ENCODE measurements at regions not wholly inside any gene's neighbourhood (a gene's known extent, or its start where the extent isn't known, plus 50 kb on each side); places are given as distances from the start of the nearest gene placed in this dataset.
"Not testable (repeated sequence)": the region's sequence is repeated elsewhere in the genome, so short reads cannot be mapped to it uniquely, and the experiment has no call there.

DNA sequence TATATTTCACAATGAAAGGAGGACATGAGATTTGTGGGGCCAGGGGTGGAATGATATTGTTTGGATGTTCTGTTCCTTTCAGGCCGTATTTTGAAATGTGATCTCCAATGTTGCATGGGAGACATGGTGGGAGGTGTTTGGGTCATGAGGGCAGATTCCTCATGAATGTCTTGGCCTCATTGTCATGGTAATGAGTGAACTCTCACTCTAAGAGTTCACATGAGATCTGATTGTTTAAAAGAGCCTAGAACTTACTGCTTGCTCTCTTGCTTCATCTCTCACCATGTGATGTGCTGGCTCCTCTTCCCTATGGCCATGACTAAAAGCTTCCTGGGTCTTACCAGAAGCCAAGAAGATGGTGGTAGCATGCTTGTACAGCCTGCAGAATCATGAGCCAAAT lies 1183.0 kb downstream of the TECRL start:
- DNase-seq: no peak

DNA sequence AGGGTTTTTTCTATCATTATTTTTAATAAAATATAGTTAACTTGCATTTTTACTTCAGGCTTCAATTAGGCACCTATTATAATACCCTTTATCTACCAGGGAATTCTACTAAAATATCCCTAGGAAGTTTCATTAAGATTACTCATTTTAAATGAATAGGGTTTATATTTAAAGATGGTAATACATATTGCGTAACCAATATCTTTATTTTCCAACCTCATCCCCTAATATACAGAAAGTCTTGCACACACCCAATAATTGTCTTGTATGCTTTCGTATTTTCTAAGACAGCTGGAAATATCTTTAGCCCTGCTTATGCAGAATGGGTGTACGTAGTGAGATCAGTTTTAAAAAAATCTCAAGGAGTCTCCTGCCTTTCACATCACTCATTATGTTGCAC lies 1186.8 kb downstream of the TECRL start:
- DNase-seq: no peak

DNA sequence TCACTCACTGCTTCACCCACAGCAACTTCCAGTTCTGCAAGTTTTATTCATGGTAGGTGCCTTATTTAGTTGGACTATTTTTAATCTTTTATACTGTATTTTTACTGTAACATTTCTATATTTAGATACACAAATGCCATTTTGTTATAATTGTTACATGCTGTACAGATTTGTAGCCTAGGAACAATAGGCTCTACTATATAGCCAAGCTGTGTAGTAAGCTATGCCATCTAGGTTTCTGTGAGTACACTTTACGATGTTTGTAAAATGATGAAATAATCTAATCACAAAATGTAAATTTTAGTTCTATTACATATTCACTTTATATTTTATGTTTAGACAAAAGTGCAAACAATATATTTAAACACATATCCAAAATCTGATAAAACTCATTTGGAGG lies 1187.8 kb downstream of the TECRL start:
- DNase-seq: no peak

DNA sequence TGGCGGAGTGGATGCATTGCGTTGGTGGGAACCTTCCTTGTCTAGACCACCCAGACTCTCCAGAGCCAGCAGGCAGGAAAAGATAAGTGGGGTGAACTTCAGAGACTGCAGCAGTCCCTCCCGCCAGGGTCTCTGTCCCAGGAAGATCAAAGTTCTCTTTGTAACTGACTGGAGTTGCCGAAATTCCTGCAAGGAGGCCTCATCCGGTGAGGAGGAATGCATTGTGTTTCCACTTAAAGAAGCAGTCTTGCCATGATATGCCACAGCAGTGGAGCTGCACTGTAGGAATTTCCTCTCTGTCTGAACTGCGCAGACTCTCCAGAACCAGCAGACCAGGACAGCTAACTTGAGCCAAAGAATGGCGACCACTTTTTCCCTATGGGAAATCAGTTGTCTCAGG lies 1190.4 kb downstream of the TECRL start:
- peak; percentile 21 for DNase-seq

DNA sequence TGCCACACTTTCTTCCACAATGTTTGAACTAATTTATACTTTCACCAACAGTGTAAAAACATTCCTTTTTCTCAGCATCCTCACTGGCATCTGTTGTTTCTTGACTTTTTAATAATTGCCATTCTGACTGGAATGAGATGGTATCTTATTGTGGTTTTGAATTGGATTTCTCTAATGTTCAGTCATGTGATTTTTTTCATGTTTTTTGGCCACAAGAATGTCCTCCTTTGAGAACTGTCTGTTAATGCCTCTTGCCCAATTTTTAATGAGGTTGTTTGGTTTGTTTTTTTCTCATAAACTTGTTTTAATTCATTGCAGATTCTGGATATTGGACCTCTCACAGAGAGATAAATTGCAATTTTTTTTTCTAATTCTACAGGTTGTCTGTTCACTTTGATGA lies 1195.2 kb downstream of the TECRL start:
- DNase-seq: peak; percentile 50

DNA sequence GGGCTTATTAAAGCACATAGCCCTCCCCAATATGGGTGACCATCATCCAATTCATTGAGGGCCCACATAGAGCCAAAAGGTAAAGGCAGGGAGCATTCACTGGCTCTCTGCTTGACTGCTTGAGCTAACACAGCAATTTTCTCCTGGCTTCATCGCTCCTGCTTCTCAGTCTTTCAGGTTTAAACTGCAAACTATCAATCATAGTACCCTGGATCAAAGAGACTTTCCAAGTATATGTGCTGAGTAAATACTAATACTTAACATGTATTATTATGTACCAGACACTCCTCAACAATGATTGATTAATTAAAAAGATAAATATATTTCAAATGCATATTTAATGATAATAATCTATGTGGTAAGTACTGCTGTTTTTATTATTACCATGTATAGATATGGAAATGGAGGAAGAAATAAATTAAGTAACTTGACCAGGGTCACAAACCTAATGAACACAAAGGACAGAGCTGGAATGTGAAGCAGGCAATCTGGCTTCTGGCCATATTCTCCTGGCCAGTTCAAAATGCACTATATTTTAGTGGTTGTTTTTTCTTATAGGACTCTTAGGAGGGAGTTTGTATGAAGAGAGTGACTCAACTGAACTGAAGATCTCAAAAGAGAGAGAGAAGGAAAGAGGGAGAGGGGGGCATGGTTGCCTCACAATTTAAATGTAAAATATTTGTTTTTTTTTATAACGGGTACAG lies 1197.3 kb downstream of the TECRL start:
- peak; percentile 27 for DNase-seq

DNA sequence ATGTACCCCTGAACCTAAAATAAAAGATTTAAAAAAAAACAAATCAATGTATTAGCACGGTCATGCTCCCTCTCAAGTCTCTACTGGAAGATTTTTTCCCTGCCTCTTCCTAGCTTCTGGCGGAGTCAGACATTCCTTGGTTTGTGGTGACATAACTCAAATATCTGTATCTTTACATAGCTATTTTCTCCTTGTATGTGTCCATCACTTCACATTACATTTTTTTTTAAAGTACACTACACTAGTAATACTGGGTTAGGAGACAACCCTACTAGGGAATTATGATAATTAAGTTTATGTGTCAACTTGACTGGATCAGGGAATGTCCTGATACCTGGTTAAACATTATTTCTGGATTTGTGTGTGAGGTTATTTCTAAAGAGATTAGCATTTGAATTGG lies 1197.9 kb downstream of the TECRL start:
- DNase-seq: peak; percentile 57

DNA sequence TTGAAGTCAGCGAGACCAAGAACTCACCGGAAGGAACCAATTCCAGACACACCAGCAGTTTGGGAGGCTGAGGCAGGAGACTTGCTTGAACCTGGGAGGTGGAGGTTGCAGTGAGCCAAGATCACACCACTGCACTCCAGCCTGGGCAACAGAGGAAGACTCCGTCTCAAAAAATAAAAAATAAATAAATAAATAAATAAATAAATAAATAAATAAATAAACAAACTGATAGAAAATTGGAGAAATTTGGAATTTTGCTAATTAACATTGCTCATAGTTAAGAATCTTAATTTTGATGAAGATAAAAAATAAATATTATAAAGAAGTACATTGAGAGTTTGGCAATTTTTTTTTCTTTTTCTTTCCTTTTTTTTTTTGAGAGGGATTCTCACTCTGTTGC lies 1216.2 kb downstream of the TECRL start:
- not testable (repeated sequence) for DNase-seq

DNA sequence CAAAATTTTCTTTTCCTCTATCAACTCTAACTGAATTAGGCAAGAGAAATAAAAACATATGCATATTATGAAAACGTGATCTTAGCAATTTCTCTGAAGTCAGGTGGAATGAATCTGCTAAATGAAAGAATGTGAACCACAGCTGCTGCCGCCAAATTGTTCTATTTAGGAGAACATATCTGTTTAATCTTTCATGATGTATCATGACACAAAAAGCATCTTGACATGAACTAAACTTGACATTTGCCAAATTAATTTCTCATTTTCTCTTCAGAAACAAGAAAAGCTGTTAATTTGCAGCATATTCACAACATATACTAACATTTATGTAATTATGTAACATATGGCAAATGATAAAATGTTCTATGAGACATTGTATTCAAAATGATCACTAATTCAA lies 1237.9 kb downstream of the TECRL start:
- DNase-seq: no peak

DNA sequence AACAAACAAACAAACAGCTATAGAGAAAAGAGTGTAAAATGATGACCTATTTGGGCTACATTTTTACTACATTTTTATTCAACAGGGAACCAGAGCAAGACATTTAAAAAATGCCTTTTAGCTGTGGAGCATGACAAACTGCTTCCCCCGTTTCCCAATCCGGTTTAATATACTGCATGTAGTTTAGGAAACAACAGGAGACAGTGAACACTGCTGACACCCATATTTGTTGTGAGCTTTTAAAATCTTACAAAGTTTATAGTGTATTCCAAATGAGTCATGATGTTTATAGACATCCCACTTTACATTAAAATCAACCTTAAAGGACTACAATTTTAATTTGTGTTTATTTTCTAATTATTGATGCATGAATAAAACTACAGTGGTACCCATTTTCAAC lies 1238.3 kb downstream of the TECRL start:
- no peak for DNase-seq

DNA sequence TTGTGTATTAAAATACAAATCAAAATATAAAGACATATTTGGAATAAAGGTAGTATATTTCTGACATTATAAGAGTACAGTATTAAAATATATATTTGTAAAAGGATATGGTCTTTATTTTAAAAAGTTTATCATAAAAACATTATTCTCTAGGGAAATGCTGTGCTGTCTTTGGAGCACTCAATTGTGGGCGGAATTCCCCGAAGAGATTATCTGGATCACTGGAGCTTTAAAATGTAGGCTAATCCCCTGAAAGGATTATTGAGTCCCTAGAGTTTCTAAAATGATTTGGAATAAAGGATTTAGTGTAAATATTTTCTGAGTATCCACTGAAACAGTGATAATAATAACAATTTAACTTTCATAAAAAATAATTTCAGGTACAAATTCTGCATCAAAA lies 1239.4 kb downstream of the TECRL start:
- no peak for DNase-seq

DNA sequence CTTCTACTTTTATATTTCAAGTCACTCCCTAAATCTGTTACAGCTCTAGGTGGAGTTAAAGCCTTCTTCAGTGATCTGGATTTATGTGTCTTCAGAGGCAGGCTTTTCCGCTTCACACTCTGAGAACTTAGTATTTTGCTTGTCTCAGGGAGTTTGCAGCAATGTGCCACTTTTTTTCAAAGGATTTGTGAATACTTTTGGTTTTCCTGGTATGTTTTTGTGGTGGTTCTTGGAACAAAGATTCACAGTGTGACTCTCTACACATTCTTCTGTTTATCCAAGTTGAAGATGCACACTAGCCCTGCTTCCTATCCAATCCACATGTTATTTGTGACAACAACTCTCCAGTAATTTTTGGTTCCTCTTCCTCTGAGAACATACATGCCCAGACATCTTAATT lies 1253.7 kb downstream of the TECRL start:
- DNase-seq: peak; percentile 13

DNA sequence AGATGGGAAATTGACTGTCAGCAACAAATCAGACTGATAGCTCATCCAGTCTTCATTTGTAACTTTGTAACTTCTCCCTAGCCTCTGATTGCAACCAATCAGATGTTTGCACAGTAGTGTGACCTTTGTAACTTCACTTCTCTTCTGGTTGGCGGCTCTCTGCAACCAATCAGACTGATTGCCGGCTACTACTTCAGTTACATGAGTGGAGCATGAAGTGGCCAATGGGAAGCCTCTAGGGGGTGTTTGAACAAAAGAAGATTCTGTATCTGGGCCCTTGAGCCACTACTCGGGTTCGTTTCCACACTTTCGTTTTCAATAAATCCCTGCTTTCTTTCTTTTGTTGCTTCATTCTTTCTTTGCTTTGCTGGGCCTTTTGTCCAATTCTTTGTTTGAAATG lies 1285.8 kb downstream of the TECRL start:
- no peak for DNase-seq

DNA sequence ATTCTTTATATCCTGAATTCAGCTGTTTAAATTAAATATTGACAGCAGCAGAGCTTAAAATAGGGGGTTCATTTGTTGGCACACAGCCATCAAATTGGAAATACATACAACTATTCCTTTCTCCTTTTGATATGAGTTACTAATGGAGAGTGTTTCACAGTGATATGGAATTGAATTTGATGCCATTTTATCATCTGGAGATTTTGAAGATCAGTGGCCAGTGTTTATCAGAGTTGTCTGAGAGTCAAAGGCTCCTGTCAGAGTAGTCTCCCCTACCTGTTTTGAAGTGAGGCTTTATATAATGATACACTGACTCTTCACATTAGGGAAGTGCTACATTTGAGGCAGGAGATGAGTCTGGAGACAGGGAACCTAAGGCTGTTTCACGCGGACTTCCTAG lies 1286.3 kb downstream of the TECRL start:
- DNase-seq: no peak

DNA sequence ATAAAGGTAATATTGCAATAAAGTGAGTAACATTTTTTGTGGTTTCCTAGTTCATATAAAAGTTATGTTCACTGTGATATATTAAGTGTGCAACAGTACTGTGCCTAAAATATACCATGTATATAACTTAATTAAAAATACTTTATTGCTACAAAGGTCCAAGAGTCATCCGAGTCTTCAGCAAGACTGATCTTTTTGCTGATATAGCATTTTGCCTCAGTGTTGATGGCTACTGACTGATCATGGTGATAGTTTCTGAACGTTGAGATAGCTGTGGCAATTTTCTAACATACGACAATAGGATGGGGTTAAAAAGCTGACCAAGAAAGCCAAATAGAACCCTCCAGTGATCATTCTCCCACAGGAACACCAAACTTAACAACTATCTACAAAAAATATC lies 1302.7 kb downstream of the TECRL start:
- no peak for DNase-seq

DNA sequence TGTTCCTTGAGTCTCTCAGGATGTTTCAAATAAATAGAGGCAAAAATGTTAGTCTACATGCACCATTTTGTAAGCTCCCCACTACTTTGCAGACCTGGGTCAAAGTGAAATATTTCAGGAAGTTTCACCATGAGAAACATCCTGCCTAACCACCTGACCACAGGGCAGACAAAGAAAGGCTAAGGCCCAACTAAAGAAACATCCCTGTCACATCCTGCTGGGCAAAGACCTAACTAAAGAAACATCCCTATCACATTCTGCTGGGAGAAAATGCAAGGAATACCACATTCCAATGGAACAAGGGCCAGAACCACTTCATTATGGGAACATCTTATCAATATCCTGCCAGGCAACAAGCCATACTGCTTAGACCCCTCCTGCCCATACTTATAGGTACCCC lies 1303.4 kb downstream of the TECRL start:
- no peak for DNase-seq

DNA sequence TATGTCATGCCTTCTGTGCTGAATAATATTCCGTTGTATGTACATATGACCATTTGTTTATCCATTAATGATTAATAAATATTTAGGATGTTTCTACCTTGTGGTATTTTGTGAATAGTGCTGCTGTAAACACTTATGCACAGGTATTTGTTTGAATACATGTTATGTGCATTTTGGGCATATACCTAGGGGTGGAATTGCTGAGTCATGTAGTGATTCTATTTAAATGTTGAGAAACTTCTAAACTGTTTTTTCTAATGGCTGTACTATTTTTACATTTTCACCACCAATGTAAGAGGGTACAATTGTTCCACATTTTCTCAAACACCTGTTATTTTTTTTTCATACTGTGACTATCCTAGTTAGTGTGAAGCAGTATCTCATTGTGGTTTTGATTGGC lies 1318.6 kb downstream of the TECRL start:
- no peak for DNase-seq

DNA sequence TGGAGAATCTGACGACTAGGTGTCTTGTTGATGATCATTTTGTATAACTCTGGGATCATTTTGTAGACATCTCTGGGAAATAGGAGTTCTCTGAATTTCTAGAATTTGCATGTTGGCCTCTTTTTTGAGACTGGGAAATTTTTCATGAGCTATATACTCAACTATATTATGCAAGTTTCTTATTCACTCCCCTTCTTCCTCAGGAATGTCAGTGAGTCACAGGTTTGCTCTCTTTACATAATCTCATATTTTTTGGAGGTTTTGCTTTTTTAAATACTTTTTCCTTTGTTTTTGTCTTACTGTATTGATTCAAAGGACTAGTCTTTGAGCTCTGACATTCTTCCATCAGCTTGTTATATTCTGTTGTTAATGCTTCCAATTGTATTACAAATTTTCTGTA lies 1324.2 kb downstream of the TECRL start:
- DNase-seq: peak; percentile 4

DNA sequence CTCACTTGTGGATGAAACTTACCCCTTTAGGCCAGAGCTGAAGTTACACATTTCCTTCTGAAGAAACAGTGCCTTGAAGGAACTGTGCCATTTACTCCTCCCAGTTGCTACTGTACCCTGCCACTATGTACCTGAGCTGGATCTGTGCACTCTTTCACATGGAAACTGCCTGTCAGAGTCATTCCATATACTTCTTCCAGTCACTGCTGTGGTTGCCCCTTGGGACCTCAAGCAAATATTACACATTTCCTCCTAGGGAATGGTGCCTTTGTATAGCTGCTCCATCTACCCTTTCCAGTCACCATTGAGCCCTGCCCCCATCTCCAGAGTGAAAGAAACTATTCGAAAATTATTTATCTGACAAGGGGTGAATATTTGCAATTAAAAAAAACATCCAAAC lies 1328.3 kb downstream of the TECRL start:
- DNase-seq: no peak

DNA sequence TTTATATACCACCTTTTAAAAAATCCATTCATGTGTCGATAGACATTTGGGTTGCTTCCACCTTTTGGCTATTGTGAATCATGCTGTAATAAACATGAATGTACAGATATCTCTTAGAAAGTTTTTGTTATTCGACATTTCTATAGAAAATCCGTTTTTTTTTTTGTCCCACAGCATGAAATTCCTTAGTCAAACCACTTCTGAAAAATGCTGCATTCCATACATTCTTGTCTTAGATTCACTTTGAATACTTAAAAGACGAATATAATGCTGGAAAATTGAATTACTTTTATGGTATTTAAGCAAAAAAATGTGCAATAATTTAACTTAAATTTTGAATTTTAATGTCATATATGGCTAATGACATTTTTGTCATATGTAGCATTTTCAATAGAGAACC lies 1345.5 kb downstream of the TECRL start:
- DNase-seq: peak; percentile 22

DNA sequence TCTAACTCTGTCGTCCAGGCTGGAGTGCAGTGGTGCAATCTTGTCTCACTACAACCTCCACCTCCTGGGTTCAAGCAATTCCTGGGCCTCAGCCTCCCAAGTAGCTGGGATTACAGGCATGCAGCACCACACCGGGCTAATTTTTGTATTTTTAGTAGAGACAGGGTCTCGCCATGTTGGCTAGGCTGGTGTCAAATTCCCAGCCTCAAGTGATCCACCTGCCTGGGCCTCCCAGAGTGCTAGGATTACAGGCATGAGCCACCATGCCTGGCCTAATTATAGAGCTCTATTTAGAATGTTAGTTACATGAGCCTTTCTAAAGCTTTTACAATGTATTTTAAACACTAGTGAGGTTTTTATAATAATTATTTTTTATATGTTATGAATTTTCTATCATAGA lies 1346.4 kb downstream of the TECRL start:
- DNase-seq: not testable (repeated sequence)

DNA sequence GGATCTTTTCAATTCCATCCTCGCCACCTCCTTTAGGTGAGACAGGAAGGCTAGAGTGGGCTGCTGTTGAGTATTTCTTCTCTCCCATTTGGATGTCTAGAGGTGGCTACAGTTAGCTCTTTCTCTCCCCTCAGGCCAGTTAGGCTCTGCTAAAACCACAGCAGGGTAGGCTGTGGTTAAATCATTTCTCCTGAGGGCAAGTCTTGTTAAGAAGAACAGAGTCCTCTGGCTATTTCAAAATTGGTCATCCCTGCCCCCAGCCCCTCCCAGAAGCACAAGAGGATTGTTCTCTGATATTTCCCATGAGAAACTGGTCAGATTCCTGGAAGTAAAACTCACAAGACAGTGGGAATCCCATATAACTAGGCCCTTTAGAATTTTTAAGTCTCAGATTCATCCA lies 1359.5 kb downstream of the TECRL start:
- peak; percentile 72 for DNase-seq

DNA sequence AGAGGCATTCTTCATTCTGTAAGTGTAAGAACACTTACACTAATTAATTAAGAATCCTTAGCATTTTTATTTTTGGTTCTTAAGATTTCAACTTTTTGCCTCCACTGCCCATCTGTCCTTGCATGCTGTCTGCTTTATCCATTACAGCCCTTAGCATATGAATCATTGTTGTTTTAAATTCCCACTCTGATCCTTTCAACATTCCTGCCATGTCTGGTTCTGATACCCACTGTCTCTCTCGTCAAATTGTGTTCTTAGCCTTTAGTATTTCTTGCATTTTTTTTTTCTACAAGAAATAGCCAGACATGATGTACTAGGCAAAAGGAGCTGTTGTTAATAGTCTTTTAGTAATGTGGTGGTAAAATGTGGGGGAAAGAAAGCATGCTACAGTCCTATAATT lies 1360.0 kb downstream of the TECRL start:
- DNase-seq: peak; percentile 54

DNA sequence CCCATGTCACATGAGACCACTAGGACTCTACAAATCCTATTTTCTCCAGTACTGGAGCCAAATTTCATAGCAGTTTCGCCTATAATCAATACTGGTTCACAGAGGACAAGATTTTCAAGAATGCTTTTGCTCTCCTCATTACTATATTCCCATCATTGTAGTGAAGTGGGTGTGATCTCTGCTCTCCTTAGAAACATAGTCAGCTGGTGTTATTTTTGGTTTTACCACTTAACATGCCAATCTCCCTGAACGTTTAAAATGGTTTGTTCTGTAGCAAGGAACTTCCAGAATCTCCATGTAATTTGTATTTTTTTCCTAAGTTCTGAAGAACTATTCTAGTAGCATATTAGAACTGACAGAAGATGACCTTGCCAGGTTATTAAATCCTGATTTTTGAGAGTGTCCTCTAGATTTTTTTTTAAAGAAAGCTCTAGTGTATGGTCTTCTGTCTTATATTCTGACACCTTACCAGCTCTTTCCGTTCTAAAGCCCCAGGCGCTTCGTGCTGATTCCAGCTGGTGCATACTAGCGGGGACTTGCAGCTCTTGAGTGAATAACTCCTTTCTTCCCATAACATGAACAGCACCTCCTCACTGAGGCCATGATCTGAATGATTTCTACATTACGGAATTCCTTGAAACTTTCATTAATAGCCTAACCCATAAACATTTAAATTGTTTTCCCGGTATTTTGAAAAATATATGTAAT lies 1372.9 kb downstream of the TECRL start:
- no peak for DNase-seq

DNA sequence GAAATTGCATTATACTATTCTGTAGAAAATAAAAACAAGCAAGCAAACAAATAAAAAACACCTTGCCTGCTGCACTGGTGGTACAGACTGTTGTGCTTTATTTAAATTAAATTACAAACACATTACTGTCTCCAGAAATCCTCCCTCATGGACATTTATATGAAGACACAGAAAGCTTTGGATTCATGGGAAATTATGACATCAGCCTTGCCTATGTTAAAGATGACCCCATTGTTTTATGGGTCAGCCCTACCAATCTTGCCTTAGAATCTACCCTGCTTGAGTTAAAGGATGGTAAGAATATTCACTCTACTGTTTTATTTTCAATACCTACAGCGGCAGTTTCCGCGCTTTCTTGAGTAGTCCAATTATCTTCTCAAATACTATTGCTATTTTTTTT lies 1379.9 kb downstream of the TECRL start:
- no peak for DNase-seq

Data from fibroblast of skin of scalp (primary cell).